ENCODE measurements at regions not wholly inside any gene's neighbourhood (a gene's known extent, or its start where the extent isn't known, plus 50 kb on each side); places are given as distances from the start of the nearest gene placed in this dataset.

DNA sequence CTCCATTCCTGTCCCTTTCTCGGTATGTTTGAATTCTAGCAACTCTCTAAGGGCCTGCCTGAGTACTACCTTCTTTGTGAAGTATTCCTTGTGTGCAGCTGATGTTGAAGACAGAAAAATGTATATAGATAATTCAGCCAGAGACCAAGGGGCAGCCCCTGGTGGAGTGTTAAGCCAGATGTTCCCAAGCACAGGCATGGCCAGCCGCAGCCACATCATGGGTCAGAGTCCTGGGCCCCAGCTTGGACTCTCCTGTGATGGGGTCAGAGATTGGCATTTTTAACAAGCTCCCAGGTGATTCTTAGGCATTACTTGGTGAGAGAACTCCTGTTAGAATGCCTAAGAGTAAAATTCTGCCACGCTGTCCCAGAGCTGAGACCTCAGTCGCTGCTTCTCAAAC, 100.8 kb downstream of the IRF8 start:
- Histone ChIP-seq H3K27me3 (ENCODE audit: insufficient read depth, low read length) (peaks cover 75% of the 10 kb centered on the region), H2AFZ (ENCODE audit: low read length, unreplicated experiment) (no peak overlapping the region), H3K36me3 (ENCODE audit: insufficient read depth, low read length) (no peaks in the 10 kb centered on the region), H3K79me2 (ENCODE audit: control insufficient read depth, insufficient read depth, low read length, unreplicated experiment) (no peaks in the 10 kb centered on the region), H3K4me3 (ENCODE audit: low read depth, low read length) (no peak overlapping the region), H3K27ac (ENCODE audit: low read depth, low read length) (no peak overlapping the region), H3K4me1 (ENCODE audit: control insufficient read depth, insufficient read depth, low read length, unreplicated experiment) (no peaks in the 10 kb centered on the region)

DNA sequence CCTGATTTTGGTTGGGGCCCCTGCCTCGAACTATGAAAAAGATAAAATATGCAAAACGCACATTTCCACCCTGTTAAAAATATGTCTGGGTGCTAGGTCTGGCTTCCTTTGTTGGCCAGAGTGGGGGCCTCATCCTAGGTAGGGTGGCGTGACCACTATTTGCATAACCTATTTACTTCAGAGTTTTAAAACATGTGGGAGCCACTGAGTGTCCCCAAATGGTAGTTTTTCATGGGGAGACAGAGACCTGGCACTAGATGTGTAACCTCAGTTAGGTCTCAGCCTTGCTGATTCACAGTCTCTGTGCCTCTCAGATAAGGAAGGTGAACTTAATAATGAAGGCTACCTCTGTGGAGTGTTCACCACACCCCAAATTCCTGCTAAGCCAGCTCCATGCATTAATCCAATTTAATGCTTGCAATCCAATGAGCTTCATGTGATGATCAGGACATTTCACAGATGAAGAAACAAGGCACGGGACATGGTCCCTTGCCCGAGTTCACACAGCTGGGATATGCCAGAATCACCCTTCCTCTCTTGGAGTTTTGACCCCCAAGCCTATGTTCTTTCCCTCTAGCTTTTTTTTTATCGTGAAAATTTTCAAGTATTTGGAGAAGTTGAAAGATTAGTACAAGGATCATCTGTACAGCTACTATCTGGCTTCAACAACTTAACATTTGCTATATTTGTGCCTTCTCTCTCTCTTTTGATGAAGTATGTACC, 103.4 kb downstream of the IRF8 start:
- no peaks in the 10 kb centered on the region for H3K4me1 ChIP-seq (ENCODE audit: control insufficient read depth, insufficient read depth, low read length, unreplicated experiment)
- peaks cover 80% of the 10 kb centered on the region for H3K27me3 ChIP-seq (ENCODE audit: insufficient read depth, low read length)
- H2AFZ ChIP-seq (ENCODE audit: low read length, unreplicated experiment) = no peak overlapping the region

DNA sequence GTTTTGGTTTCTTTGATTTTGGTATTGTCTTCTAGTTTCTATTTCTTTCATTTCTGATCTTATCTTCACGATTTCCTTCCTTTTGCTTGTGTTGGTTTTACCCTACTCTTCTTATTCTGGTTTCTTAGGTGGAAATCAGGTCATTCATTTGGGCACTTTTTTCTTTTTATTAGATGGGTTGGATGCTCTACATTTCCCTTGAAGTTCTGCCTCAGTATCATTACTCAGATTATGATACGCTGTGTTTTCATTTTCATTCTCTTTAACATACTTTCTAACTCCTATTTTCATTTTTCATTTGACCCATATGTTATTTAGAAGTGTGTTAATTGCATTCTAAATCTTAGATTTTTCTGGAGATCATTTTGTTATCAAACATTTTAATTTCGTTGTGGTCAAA, 108.6 kb downstream of the IRF8 start:
- Histone ChIP-seq H3K79me2 (ENCODE audit: control insufficient read depth, insufficient read depth, low read length, unreplicated experiment) (no peaks in the 10 kb centered on the region), H3K27me3 (ENCODE audit: insufficient read depth, low read length) (peaks cover 73% of the 10 kb centered on the region), H3K4me3 (ENCODE audit: low read depth, low read length) (no peak overlapping the region), H3K27ac (ENCODE audit: low read depth, low read length) (no peak overlapping the region), H2AFZ (ENCODE audit: low read length, unreplicated experiment) (no peak overlapping the region), H3K36me3 (ENCODE audit: insufficient read depth, low read length) (no peaks in the 10 kb centered on the region), H3K4me1 (ENCODE audit: control insufficient read depth, insufficient read depth, low read length, unreplicated experiment) (no peaks in the 10 kb centered on the region)

More for the DNA sequence above, 103.4 kb downstream of the IRF8 start:
- Histone ChIP-seq H3K36me3 (ENCODE audit: insufficient read depth, low read length) (no peaks in the 10 kb centered on the region), H3K27ac (ENCODE audit: low read depth, low read length) (no peak overlapping the region), H3K4me3 (ENCODE audit: low read depth, low read length) (no peak overlapping the region), H3K79me2 (ENCODE audit: control insufficient read depth, insufficient read depth, low read length, unreplicated experiment) (no peaks in the 10 kb centered on the region)

DNA sequence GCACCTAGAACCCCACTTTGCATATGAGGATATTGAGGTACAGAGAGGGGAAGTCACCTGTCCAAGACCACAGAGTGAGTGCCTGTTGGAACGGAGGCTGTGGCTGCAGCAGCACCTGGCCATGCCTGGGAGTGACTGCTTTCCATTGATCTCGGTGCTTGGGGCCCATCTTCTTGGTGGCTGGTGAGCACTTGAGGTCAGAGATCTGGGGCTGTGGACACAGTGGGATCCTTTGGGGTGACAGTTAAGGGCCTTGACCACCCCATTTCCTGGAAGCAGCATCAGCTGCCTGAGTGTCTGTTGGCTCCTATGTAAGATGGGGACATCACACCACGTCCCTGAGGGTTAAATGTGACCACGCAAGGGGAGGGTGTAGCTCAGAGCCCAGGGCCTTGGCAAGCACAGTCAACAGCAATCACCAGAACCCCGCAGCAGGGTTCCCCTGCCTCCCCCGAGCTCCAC, 111.7 kb downstream of the IRF8 start:
- no peak overlapping the region for H3K4me3 ChIP-seq (ENCODE audit: low read depth, low read length)
- H3K27ac ChIP-seq (ENCODE audit: low read depth, low read length) = no peak overlapping the region
- H3K4me1 ChIP-seq (ENCODE audit: control insufficient read depth, insufficient read depth, low read length, unreplicated experiment) = no peaks in the 10 kb centered on the region
- H3K27me3 ChIP-seq (ENCODE audit: insufficient read depth, low read length) = peaks cover 42% of the 10 kb centered on the region
- no peak overlapping the region for H2AFZ ChIP-seq (ENCODE audit: low read length, unreplicated experiment)
- H3K36me3 ChIP-seq (ENCODE audit: insufficient read depth, low read length) = no peaks in the 10 kb centered on the region
- H3K79me2 ChIP-seq (ENCODE audit: control insufficient read depth, insufficient read depth, low read length, unreplicated experiment) = no peaks in the 10 kb centered on the region

DNA sequence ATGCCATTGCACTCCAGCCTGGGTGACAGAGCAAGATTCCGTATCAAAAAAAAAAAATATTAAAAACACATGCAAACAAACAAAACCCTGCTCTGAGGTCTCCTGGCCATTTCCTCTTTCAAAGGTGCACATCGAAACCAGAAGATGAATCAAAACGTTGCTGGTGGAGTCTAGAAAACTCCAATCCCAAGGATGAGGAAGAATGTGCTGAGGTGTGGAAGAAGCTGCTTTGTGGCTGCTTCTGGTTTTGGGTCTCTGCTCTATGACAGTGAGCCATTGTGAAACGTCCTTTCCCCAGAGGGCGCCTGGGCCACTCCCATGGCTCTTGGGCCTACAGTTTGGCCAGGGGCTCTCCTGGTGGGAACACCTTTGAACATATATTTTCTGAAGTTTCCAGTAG, 112.6 kb downstream of the IRF8 start:
- Histone ChIP-seq H3K36me3 (ENCODE audit: insufficient read depth, low read length) (no peaks in the 10 kb centered on the region), H3K79me2 (ENCODE audit: control insufficient read depth, insufficient read depth, low read length, unreplicated experiment) (no peaks in the 10 kb centered on the region), H3K27me3 (ENCODE audit: insufficient read depth, low read length) (peaks cover 34% of the 10 kb centered on the region), H2AFZ (ENCODE audit: low read length, unreplicated experiment) (no peak overlapping the region), H3K4me1 (ENCODE audit: control insufficient read depth, insufficient read depth, low read length, unreplicated experiment) (no peaks in the 10 kb centered on the region), H3K27ac (ENCODE audit: low read depth, low read length) (no peak overlapping the region), H3K4me3 (ENCODE audit: low read depth, low read length) (no peak overlapping the region)

DNA sequence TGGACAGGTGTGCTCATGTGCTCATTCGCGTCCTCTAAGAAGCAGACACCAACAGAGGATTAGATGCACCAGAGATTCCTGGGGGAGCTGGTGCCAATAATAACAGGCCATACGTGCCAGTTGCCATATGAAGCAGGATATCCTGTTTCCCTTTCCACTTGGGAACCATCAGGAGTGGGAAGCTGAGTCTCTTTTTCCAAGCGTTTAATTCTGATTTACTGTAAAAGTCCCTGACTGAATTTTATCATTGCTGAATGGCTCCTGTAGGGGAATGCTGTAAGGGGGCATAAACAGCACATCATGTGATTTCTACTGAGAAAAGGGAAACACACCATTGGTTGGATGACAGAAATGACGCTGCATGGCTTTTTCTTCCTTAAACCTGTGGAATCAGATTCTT, 113.3 kb downstream of the IRF8 start:
- H3K27ac ChIP-seq (ENCODE audit: low read depth, low read length) = no peak overlapping the region
- H3K4me3 ChIP-seq (ENCODE audit: low read depth, low read length) = no peak overlapping the region
- H3K79me2 ChIP-seq (ENCODE audit: control insufficient read depth, insufficient read depth, low read length, unreplicated experiment) = no peaks in the 10 kb centered on the region
- H3K36me3 ChIP-seq (ENCODE audit: insufficient read depth, low read length) = no peaks in the 10 kb centered on the region
- peaks cover 27% of the 10 kb centered on the region for H3K27me3 ChIP-seq (ENCODE audit: insufficient read depth, low read length)
- no peaks in the 10 kb centered on the region for H3K4me1 ChIP-seq (ENCODE audit: control insufficient read depth, insufficient read depth, low read length, unreplicated experiment)
- H2AFZ ChIP-seq (ENCODE audit: low read length, unreplicated experiment) = no peak overlapping the region

DNA sequence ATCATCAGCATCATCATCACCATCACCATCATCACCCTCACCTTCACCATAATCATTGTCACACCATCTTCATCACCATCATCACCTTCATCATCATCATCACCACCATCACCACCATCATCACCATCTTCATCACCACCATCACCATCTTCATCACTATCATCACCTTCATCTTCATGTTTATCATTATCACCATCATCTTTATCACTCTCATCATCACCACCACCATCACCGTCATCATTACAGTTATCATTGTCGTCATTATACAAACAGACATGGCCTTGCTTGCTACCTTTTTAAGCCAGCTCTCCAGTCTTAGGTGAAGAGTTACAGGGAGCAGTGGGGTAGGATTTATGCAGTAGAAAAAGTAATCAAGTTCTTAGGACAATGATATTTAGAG, 114.9 kb downstream of the IRF8 start:
- Histone ChIP-seq H3K27me3 (ENCODE audit: insufficient read depth, low read length) (peaks cover 20% of the 10 kb centered on the region; the same call in 1 of the 2 replicates), H3K4me1 (ENCODE audit: control insufficient read depth, insufficient read depth, low read length, unreplicated experiment) (no peaks in the 10 kb centered on the region), H3K27ac (ENCODE audit: low read depth, low read length) (no peak overlapping the region)

DNA sequence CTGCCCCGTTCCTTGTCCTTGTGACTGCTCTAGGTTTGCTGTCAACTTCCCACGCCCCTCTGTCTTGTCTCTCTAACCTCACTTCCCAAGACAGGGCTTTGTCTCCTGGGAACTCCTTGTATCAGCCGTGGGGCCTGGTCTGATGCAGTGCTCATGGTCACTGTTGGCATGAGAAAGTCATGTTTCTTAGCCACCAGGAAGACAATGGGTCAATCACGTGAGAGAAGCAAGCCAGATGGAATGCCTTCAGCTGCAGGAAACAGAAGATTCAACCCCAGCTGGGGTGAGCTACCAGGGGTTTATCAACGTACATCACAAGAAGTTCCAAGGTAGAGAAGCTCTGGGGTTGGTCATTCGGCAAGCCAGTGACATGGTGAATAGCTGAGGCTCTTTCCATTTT, 116.6 kb downstream of the IRF8 start:
- H3K79me2 ChIP-seq (ENCODE audit: control insufficient read depth, insufficient read depth, low read length, unreplicated experiment) = no peaks in the 10 kb centered on the region

More for the DNA sequence above, 114.9 kb downstream of the IRF8 start:
- H3K4me3 ChIP-seq (ENCODE audit: low read depth, low read length) = no peak overlapping the region
- no peaks in the 10 kb centered on the region for H3K79me2 ChIP-seq (ENCODE audit: control insufficient read depth, insufficient read depth, low read length, unreplicated experiment)
- H3K36me3 ChIP-seq (ENCODE audit: insufficient read depth, low read length) = no peaks in the 10 kb centered on the region
- no peak overlapping the region for H2AFZ ChIP-seq (ENCODE audit: low read length, unreplicated experiment)

DNA sequence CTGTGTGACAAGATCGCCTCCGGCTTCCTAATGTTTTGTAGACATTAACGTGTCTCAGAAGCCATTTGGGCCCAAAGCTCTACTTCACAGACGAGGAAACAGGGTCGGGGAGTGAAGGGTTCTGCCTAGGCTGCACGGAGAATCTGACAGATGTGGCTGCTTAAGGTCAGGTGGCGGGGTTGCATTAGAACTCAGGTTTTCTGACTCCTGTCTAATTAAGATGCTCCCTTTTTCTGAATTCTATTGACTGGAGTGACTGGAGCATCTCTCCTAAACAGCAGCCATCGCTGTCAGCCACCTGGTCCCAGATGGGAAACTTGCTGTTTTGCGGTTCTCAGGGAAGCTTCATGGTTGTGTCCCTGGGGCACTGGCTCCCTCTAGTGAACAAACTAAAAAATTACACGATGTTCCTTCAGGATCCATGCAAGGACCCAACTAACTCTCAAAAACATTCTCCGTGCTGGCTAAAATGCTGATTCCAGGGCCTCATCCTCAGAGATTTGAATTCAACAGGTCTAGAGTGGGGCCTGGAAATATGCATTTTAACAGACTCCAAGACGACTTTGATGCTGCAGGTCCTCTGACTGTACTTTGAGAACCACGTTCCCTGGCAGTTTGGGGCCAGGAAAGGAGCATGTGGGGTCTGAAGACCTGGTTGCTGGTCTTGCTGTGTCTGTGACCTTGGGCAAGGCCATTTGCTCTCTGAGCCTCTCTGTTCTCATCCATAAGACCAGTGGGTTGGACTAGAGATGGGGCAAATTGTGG, 117.4 kb downstream of the IRF8 start:
- no peaks in the 10 kb centered on the region for H3K36me3 ChIP-seq (ENCODE audit: insufficient read depth, low read length)
- peaks cover 34% of the 10 kb centered on the region; the same call in 1 of the 2 replicates for H3K27me3 ChIP-seq (ENCODE audit: insufficient read depth, low read length)
- no peak overlapping the region for H2AFZ ChIP-seq (ENCODE audit: low read length, unreplicated experiment)
- no peak overlapping the region for H3K27ac ChIP-seq (ENCODE audit: low read depth, low read length)
- H3K4me3 ChIP-seq (ENCODE audit: low read depth, low read length) = no peak overlapping the region
- no peaks in the 10 kb centered on the region for H3K79me2 ChIP-seq (ENCODE audit: control insufficient read depth, insufficient read depth, low read length, unreplicated experiment)
- no peaks in the 10 kb centered on the region for H3K4me1 ChIP-seq (ENCODE audit: control insufficient read depth, insufficient read depth, low read length, unreplicated experiment)

More for the DNA sequence above, 116.6 kb downstream of the IRF8 start:
- Histone ChIP-seq H3K36me3 (ENCODE audit: insufficient read depth, low read length) (no peaks in the 10 kb centered on the region), H3K27ac (ENCODE audit: low read depth, low read length) (no peak overlapping the region), H3K27me3 (ENCODE audit: insufficient read depth, low read length) (peaks cover 31% of the 10 kb centered on the region; the same call in 1 of the 2 replicates), H3K4me1 (ENCODE audit: control insufficient read depth, insufficient read depth, low read length, unreplicated experiment) (no peaks in the 10 kb centered on the region), H3K4me3 (ENCODE audit: low read depth, low read length) (no peak overlapping the region), H2AFZ (ENCODE audit: low read length, unreplicated experiment) (no peak overlapping the region)

DNA sequence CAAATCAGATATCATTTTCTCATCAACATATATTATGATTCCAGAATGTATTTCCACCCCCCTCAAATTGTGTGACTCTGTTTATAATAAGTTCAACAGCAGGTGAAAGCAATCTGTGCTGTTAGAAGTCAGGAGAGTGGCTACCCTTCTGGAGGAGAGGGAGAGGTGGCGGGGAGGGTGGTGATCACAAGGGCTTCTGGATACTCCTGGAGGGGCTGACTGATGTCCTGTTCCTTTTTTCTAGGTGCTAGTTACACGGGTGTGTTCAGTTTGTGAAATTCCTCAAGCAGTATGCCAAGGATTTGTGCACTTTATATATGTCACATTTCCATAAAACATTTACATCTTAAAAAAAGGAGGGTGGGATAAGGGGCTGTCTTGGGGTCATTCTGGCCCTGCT, 119.1 kb downstream of the IRF8 start:
- Histone ChIP-seq H2AFZ (ENCODE audit: low read length, unreplicated experiment) (no peak overlapping the region), H3K27ac (ENCODE audit: low read depth, low read length) (no peak overlapping the region), H3K79me2 (ENCODE audit: control insufficient read depth, insufficient read depth, low read length, unreplicated experiment) (no peaks in the 10 kb centered on the region), H3K4me3 (ENCODE audit: low read depth, low read length) (no peak overlapping the region), H3K27me3 (ENCODE audit: insufficient read depth, low read length) (peaks cover 25% of the 10 kb centered on the region; the same call in 1 of the 2 replicates), H3K4me1 (ENCODE audit: control insufficient read depth, insufficient read depth, low read length, unreplicated experiment) (no peaks in the 10 kb centered on the region), H3K36me3 (ENCODE audit: insufficient read depth, low read length) (no peaks in the 10 kb centered on the region)

DNA sequence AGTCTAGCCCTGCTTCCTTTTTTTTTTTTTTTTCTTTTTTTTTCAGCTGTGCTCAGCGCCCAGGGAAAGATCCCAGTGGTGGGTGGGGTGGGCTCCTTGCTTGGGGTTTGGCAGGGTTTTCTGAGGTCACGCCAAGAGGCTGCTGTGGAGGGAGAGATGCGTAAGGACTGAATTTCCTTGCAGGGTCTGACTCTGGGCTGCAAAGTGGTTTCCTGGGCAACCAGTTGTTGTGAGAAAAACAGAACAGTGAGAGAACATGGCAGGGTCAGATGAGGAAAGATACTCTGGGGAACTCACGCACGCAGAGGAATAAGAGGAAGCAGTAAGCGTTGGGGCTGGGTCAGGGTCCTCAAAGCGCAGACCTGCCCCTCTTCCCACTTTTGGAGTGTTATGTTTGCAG, 119.5 kb downstream of the IRF8 start:
- peaks cover 25% of the 10 kb centered on the region; the same call in 1 of the 2 replicates for H3K27me3 ChIP-seq (ENCODE audit: insufficient read depth, low read length)
- no peaks in the 10 kb centered on the region for H3K36me3 ChIP-seq (ENCODE audit: insufficient read depth, low read length)
- no peak overlapping the region for H2AFZ ChIP-seq (ENCODE audit: low read length, unreplicated experiment)
- no peak overlapping the region for H3K4me3 ChIP-seq (ENCODE audit: low read depth, low read length)
- H3K27ac ChIP-seq (ENCODE audit: low read depth, low read length) = no peak overlapping the region
- no peaks in the 10 kb centered on the region for H3K4me1 ChIP-seq (ENCODE audit: control insufficient read depth, insufficient read depth, low read length, unreplicated experiment)
- no peaks in the 10 kb centered on the region for H3K79me2 ChIP-seq (ENCODE audit: control insufficient read depth, insufficient read depth, low read length, unreplicated experiment)
